HEK293T (cell line): ENCODE measurements at regions not wholly inside any gene's neighbourhood (a gene's known extent, or its start where the extent isn't known, plus 50 kb on each side); places are given as distances from the start of the nearest gene placed in this dataset.
"Not testable (repeated sequence)": the region's sequence is repeated elsewhere in the genome, so short reads cannot be mapped to it uniquely, and the experiment has no call there.

Experiments used
- CTCF ChIA-PET: fragments of 350-600 bp; formaldehyde crosslinking; extraction: SDS; loops from one replicate; lab custom pipeline; 2021; ENCODE audit warnings: antibody characterized with exemption, inconsistent platforms; lab: Yijun Ruan, JAX
- POLR2A ChIA-PET: fragments of 350-600 bp; formaldehyde crosslinking; extraction: SDS; loops from one replicate; lab custom pipeline; 2020; ENCODE audit warnings: antibody characterized with exemption, inconsistent platforms; lab: Yijun Ruan, JAX
- DNase-seq: peaks from one replicate; pipeline ENCODE4 v3.0.0; 2012; ENCODE audit warnings: mixed read lengths; ENCODE audit errors: extremely low spot score
- ARNT ChIP-seq: fragments of 450-650 bp; IDR thresholded peaks from 2 replicates; pipeline ENCODE4 v1.6.1; 2017; ENCODE audit warnings: mild to moderate bottlenecking
- BHLHE40 ChIP-seq: fragments of 450-650 bp; IDR thresholded peaks from 2 replicates; pipeline ENCODE4 v1.6.1; 2016; ENCODE audit warnings: mild to moderate bottlenecking, moderate library complexity, borderline replicate concordance
- CTBP1 ChIP-seq: fragments of 450-650 bp; IDR thresholded peaks from 2 replicates; pipeline ENCODE4 v1.6.1; 2016; ENCODE audit warnings: borderline replicate concordance
- ELF4 ChIP-seq: fragments of 450-650 bp; IDR thresholded peaks from 2 replicates; pipeline ENCODE4 v1.6.1; 2017; ENCODE audit warnings: antibody characterized with exemption
- FOXA1 ChIP-seq: fragments of 450-650 bp; IDR thresholded peaks from 2 replicates; pipeline ENCODE4 v1.6.1; 2016; ENCODE audit warnings: mild to moderate bottlenecking
- FOXK2 ChIP-seq: fragments of 450-650 bp; IDR thresholded peaks from 2 replicates; pipeline ENCODE4 v1.6.1; 2016; ENCODE audit warnings: mild to moderate bottlenecking
- FOXM1 ChIP-seq: fragments of 450-650 bp; IDR thresholded peaks from 2 replicates; pipeline ENCODE4 v1.6.1; 2017; ENCODE audit warnings: mild to moderate bottlenecking, borderline replicate concordance
- HDGF ChIP-seq: fragments of 450-650 bp; IDR thresholded peaks from 2 replicates; pipeline ENCODE4 v1.6.1; 2017; ENCODE audit warnings: antibody characterized with exemption, borderline replicate concordance
- L3MBTL2 ChIP-seq: fragments of 450-650 bp; conservative IDR thresholded peaks from 2 replicates; pipeline ENCODE4 v1.6.1; 2016; ENCODE audit warnings: mild to moderate bottlenecking
- LEF1 ChIP-seq: fragments of 450-650 bp; IDR thresholded peaks from 2 replicates; pipeline ENCODE4 v1.6.1; 2017; ENCODE audit warnings: mild to moderate bottlenecking, borderline replicate concordance
- NFRKB ChIP-seq: fragments of 450-650 bp; IDR thresholded peaks from 2 replicates; pipeline ENCODE4 v1.6.1; 2016; ENCODE audit warnings: mild to moderate bottlenecking, moderate library complexity
- PKNOX1 ChIP-seq: fragments of 450-650 bp; IDR thresholded peaks from 2 replicates; pipeline ENCODE4 v1.6.1; 2016
- SP1 ChIP-seq: fragments of 450-650 bp; IDR thresholded peaks from 2 replicates; pipeline ENCODE4 v1.6.1; 2017
- SUZ12 ChIP-seq: fragments of 450-650 bp; IDR thresholded peaks from 2 replicates; pipeline ENCODE4 v1.6.1; 2016; ENCODE audit warnings: mild to moderate bottlenecking
- TARDBP ChIP-seq: fragments of 450-650 bp; IDR thresholded peaks from 2 replicates; pipeline ENCODE4 v1.6.1; 2016
- ZNF384 ChIP-seq: fragments of 450-650 bp; IDR thresholded peaks from 2 replicates; pipeline ENCODE4 v1.6.1; 2016

- DNase-seq = no peak
- TF ChIP-seq ELF4 = no peak
- no peak for TF ChIP-seq ZNF384
- no peak for TF ChIP-seq LEF1
- no peak for TF ChIP-seq BHLHE40
- ChIA-PET CTCF (interaction anchor here (0.6 kb wide), 1 partner anchor 1687 kb away, joined by 3 read pairs; no protein-coding TSS in a partner anchor), POLR2A (no interaction called here)
Measured at GRCh38 chr22:26837784-26838470, 180.5 kb downstream of the MIAT start.

DNA sequence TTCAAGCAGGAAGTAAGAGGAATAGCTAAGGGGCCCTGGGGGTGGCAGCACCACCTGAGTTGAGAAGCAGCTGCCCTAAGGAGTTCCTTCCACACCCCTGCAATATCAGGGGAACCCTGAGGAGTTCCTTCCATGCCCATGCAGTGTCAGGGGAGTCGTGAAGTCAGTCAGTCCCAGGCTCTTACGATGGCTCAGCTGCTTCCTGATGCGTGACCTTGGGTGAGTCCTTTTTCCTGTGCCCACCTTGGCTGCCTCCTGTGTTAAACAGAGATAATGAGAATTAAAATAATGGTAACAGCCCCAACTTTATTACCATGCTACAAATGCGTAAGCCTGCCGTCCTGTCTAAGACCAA is 181.1 kb downstream of the MIAT start:
- ChIA-PET CTCF (no interaction called here), POLR2A (no interaction called here)
- TF ChIP-seq FOXM1 = no peak
- TF ChIP-seq NFRKB = no peak
- TF ChIP-seq SUZ12 = no peak
- no peak for TF ChIP-seq BHLHE40
- TF ChIP-seq L3MBTL2 = no peak
- no peak for TF ChIP-seq ZNF384
- TF ChIP-seq CTBP1 = no peak
- TF ChIP-seq FOXK2 = no peak
- TF ChIP-seq LEF1 = no peak
- no peak for DNase-seq

GRCh38 chr22:26839216-26839615 is 181.8 kb downstream of the MIAT start:
- ChIA-PET POLR2A (no interaction called here), CTCF (no interaction called here)
- DNase-seq = no peak
- TF ChIP-seq ELF4 = no peak
- no peak for TF ChIP-seq LEF1
- TF ChIP-seq NFRKB = no peak
- no peak for TF ChIP-seq ZNF384
- no peak for TF ChIP-seq CTBP1
- no peak for TF ChIP-seq FOXA1
- TF ChIP-seq HDGF = no peak
- no peak for TF ChIP-seq ARNT
- no peak for TF ChIP-seq SP1
- no peak for TF ChIP-seq SUZ12
- TF ChIP-seq PKNOX1 = no peak

GRCh38 chr22:26840770-26841169 is 183.4 kb downstream of the MIAT start:
- DNase-seq, CTCF ChIA-PET, POLR2A ChIA-PET: not testable (repeated sequence)

DNA sequence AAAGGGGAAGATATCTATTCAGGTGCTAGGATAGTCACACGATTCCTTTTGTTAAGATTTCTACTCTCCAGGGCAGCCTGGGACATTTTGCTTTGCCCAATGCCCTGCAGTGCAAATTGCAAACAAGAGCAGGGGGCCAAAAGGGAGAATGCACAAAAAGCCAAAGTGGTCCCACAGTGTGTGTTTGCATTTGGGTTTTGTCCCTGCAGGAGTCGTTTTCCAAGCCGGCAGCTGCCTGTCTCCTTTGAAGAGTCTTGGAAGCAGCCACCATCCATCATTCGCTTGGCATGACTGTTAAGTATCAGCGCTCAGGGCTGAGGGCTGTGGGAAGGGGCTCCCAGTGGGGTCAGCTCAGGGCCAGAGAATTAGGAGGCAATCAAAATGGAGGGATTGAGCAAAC is 184.7 kb downstream of the MIAT start:
- TF ChIP-seq ELF4 (no peak), SUZ12 (no peak), L3MBTL2 (no peak), LEF1 (no peak), PKNOX1 (no peak), FOXA1 (no peak), NFRKB (no peak), FOXM1 (no peak)
- DNase-seq = no peak
- CTCF ChIA-PET = no interaction called here
- POLR2A ChIA-PET = no interaction called here

DNA sequence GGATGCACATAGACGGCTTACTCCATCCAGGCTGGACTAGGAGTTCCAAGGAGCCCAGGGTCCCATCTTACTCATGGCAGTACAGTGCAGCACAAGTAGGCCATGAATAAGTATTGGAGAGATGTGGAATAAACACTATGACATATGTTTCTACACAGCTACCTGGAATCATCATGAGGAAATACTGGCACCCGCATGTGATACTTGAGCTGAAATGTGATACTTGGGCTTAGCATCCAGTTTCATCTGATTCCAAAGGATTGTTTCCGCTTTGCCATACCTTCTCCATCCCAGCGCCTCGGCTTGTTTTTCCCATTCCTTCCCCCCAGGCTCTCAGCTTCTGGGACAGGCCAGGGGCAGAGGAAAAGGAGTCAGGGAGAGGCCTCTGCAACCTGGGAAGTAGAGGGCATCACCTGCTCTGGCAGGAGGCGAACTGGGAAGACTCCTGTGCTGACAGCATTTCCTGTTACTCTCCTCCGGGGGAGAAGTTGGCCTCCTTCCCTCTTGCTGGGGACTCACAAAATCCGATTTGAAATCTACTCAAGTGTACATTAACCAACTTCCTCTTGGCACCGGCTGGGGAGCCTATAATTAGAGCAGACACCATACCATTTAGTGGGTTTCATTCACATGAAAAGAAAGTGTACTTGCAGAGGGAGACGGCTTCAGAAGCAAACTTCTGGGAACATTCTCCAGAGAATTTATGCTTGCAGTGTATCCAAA is 187.8 kb downstream of the MIAT start:
- CTCF ChIA-PET = no interaction called here
- no peak for DNase-seq
- no peak for TF ChIP-seq NFRKB
- no peak for TF ChIP-seq SUZ12
- TF ChIP-seq FOXM1 = no peak
- TF ChIP-seq ARNT = no peak
- no peak for TF ChIP-seq ELF4
- no peak for TF ChIP-seq BHLHE40
- TF ChIP-seq TARDBP = no peak
- TF ChIP-seq SP1 = no peak
- TF ChIP-seq ZNF384 = no peak
- TF ChIP-seq HDGF = no peak
- no peak for TF ChIP-seq LEF1
- no peak for TF ChIP-seq PKNOX1
- TF ChIP-seq FOXK2 = no peak
- POLR2A ChIA-PET = no interaction called here

- DNase-seq = no peak
- ChIA-PET CTCF (no interaction called here), POLR2A (no interaction called here)
- TF ChIP-seq CTBP1 (no peak), ELF4 (no peak), ARNT (no peak), FOXK2 (no peak), FOXA1 (no peak), SUZ12 (no peak)
Measured at GRCh38 chr22:26846076-26846475, 188.7 kb downstream of the MIAT start.
